ENCODE measurements at regions not wholly inside any gene's neighbourhood (a gene's known extent, or its start where the extent isn't known, plus 50 kb on each side); places are given as distances from the start of the nearest gene placed in this dataset.
"Not testable (repeated sequence)": the region's sequence is repeated elsewhere in the genome, so short reads cannot be mapped to it uniquely, and the experiment has no call there.

DNA sequence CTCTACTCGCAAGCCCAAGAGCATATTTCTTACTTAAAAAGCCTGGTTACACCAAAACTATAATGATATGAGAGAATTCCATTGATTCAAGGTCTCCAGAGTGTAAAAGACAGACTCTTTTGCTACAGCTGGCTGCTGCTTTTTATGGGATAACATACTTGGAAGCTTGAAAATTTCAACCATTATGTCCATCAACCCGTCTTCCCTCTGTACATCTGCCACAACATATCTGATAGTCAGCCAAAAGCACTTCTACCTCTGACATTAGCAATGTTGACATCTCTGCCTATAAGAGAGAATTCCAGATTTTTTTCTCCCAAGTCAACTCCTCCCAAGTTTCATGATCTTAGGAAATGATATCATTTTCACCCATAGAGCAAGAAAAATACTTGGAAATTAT lies 54.4 kb upstream of the IQCM start:
- no peak for DNase-seq

DNA sequence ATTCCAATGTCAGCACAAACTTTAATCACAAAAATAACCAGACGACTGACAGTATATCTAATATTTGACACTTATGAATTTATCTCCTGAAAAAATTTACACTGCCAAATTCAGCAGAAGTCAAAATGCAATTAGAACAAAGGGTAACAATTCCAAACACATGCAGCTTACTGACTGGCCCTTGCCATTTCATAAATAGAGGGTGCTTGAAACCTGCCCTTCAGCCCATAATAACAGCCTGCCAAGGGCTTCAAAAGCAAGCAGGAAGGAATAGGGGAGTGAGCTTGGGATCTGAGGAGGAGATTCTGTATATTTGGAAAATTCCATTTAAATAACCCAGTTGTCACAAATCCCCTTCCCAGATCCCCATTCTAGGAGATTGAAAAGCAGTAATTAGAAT lies 66.1 kb upstream of the IQCM start:
- no peak for DNase-seq

- DNase-seq: no peak
These were observed 66.6 kb upstream of the IQCM start for GRCh38 chr4:149882251-149882650.

- no peak for DNase-seq
These were observed 68.4 kb upstream of the IQCM start for GRCh38 chr4:149884046-149884445.

DNA sequence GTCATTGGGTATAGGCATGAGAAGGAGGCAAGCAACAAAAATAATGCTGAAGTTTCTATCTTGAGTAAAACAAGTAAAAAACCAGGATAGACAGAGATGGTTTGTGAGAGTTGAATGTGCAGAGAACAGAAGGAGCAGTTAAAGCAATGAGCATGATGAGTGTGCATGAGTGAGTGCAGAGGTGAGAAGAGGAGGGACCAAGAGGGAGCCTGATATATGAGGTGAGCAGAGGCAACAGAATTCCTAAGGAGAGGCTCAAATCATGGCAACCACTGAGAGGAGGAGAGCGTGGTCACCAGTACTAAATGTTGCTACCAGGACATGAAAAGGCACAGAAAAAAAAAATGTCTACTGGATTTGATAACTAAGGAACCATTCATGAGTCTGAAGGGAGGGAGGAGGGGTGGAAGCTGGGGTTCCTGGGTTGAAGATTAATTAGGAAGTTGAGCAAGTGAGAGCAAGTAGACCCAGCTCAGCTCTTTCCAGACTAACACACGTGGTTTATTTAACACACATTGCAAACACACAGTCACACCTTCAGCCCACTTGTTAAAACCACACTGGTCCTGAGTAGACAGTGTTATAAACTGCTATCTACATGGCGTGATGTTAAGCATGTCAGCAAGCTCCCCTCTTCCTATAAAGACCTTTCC lies 69.0 kb upstream of the IQCM start:
- DNase-seq: no peak

GRCh38 chr4:149885896-149886295 lies 70.3 kb upstream of the IQCM start:
- no peak for DNase-seq

DNA sequence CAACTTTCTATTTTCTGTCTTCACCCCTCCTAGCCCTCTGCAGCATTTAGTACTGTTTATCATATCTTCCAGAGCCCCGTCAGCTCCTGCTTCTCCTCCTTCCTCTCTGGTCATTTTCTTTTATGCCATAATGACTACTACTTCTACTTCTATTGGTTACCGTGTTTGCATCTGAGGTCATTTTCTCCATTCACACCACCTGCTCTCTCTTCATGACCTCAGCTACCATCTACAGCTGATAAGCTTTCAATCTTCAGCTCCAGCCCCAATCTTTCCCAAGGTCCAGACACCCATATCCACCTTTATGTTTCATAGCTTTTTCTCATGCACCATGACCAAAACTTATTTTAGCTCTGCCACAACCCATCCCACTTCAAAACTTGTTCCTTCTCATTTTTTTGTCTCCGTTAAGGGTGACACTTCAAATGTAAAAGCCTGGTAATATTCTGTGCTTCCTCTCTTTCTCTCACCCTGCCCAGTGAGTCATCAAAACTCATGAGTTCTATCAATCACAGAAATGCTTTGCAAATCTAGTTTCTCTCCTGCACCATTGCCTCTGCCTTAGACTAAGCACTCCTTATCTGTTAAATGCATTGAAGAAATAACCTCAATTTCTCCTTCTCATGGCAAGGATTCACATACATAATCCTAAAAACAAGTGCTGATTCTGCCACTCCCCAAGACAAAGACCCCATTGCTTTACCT lies 71.3 kb upstream of the IQCM start:
- DNase-seq: no peak

GRCh38 chr4:149889991-149890390 lies 74.3 kb upstream of the IQCM start:
- no peak for DNase-seq

DNA sequence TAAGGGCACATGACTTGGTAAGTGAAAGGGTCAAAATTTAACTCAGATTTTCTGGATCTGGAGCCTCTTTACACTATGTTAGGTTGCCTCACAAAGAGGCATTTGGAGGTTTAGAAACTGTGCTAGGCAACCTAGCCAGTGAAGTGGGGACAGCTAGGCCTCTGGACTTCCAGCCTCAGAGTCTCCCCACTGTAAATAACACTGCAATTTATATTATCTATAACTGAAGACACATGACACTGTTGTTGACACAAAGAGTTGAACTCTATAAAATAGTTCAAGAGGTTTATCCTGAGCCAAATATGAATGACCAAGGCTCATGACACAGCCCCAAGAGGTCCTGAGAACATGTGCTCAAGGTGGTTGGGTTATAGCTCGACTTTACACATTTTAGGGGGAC lies 74.9 kb upstream of the IQCM start:
- no peak for DNase-seq

DNA sequence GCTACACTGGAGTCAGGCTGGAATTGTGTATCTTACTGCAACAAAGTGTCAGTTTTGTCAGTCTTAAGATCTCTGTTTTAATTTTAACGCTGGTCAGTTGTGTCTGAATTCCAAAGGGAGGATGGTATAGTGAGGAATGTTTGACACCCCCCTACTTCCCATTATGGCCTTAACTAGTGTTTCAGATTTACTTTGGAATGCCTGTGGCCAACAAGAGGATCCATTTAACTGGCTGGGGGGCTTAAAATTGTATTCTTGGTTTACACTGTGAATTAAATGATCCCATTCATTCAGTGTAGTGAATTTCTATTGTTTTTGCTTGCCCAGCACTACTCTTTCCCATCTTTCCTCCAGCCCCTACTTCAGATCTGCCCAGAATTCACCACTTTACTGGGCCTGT lies 75.8 kb upstream of the IQCM start:
- no peak for DNase-seq

GRCh38 chr4:149896432-149896831 lies 80.8 kb upstream of the IQCM start:
- no peak for DNase-seq

- no peak for DNase-seq
These were observed 82.1 kb upstream of the IQCM start for GRCh38 chr4:149897783-149898182.

- no peak for DNase-seq
These were observed 85.5 kb upstream of the IQCM start for GRCh38 chr4:149901128-149901527.

DNA sequence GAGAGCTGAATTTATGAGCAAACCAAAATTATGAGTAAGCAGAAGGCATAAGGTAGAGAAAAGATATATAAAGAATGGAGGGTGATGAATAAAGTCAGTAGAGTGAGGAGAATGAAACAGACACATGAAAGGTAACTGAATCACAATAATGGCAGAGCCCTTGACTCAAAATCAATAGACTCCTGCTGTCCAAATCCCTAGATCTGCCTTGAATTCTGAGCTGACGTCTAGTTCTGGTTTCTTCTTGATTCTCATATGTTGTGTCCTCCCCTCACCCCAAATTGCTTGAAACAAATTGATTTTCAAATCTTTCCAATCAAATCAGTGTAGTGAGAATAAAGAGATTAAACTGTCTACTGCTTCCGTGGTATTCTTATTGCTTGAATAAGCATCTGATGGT lies 86.6 kb upstream of the IQCM start:
- DNase-seq: no peak

- DNase-seq: no peak
These were observed 94.5 kb upstream of the IQCM start for GRCh38 chr4:149910177-149910576.

GRCh38 chr4:149910604-149911350 lies 95.1 kb upstream of the IQCM start:
- DNase-seq: peak; percentile 31

- DNase-seq: no peak
These were observed 95.7 kb upstream of the IQCM start for GRCh38 chr4:149911354-149911753.

- no peak for DNase-seq
These were observed 96.4 kb upstream of the IQCM start for GRCh38 chr4:149912000-149912399.

DNA sequence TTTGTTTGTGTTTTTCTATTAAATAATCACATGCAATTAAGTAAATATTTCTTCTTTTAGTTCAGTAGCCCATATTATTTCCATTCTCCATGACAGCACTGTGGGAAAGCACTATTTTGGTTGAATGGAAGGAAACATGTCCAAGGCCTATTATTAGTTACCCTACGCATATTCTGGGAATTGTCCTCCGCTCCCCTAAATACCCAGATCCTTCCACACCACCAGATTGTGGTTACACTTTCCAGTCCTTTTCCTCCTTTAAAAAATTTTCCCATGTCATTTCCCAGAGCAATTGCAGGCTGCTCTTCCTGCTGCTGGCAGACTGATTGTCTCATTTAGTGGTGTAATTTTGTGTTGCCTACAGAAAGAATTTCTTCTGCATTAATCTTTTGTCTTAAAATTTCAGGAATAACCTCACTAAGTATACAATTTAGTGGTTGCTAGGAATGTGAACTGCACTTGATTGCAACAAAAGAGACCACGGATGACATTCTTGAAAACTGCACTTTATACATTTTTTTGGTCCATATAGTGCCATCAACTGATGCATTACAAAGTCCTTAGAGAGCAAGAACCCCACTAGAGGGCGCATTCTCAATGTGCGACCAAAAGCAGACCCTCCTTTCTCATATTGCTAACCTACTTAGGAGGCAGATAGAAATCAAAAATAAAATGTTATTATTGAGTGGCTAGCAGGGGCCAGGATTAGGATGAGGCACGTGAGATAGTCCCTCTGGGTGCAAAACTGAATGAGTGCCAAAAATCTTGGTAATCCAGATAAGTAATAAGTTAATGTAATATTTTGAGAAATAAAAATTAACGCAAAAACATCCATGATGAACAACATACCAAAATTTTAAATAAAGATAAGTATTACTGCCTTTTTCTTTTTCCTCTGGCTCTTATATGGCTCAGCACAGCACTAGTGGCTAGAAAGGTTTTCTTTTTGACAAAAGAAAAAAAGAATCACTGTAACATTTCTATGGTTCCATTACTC lies 98.8 kb upstream of the IQCM start:
- DNase-seq: peak; percentile 38

- not testable (repeated sequence) for DNase-seq
These were observed 100.1 kb upstream of the IQCM start for GRCh38 chr4:149915735-149916134.

GRCh38 chr4:149923736-149924135 lies 108.1 kb upstream of the IQCM start:
- no peak for DNase-seq

- no peak for DNase-seq
These were observed 111.9 kb upstream of the IQCM start for GRCh38 chr4:149927514-149927913.

GRCh38 chr4:149928507-149928906 lies 112.9 kb upstream of the IQCM start:
- no peak for DNase-seq
